GM19467 (cell line): ENCODE measurements at regions not wholly inside any gene's neighbourhood (a gene's known extent, or its start where the extent isn't known, plus 50 kb on each side); places are given as distances from the start of the nearest gene placed in this dataset.
A peak's percentile ranks its signal among the peaks of the same experiment; 100 is the strongest.

ENCODE experiments used
- ATAC-seq: cut with Tn5 transposase; IDR thresholded peaks from one replicate; pipeline ENCODE4 v1.9.1; 2021; ENCODE audit warnings: mild to moderate bottlenecking, moderate library complexity; ENCODE audit not compliant: unreplicated experiment

DNA sequence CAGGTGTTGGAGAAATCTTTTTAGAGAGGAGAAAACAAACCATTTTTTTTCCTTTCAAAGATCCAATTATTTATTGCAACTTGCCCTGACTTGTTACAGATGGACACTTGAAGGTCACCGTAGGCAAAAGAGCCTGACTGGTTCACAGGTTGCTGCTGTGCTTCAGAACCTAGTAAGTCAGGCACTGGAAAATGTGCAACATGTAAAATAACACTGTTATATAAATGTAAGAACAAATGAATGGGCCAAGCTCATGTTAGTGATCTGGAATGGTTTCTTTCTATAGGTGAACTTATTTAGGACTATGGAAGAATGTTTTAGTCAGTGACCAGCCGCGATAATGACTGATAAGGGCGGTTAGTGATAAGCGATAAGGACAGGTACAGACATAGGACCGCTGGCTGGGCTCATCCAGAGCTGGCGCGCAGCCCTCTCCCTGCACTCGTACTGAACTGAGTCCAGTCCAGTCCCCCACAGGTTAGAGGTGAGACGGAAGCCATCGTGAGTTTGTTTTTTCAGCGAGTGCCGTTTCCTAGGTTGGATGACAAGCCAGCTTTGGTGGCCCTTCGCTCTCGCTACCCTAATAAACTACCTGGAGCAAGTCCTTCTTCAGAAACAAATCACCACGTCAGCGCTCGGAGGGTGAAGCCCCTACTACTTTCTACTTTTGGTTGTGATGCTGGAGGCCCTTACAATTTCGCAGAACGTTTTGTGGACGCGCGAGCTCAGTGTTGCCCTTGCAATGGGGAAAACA lies 94.4 kb upstream of the PRDM1 start:
- peak; percentile 17 for ATAC-seq

DNA sequence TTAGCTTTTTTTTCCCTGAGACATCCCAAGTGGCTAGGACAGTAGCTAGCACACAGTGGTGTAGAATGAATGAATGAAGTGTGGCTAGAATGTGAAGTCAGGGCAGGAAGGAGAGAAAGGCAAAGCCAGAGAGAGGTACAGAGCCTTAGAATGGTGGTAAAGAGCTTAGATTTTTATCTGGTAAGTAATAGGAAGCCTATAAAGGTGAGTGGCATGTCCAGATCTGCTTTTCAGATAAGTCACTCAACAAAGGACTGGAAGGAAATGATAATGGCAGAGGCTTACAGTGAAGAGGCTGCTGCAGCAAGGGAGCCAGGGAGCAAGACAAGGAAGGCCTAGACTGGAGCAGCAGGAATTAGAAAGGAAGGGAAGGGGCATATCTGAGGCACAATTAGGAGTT lies 96.0 kb upstream of the PRDM1 start:
- ATAC-seq, result no peak

DNA sequence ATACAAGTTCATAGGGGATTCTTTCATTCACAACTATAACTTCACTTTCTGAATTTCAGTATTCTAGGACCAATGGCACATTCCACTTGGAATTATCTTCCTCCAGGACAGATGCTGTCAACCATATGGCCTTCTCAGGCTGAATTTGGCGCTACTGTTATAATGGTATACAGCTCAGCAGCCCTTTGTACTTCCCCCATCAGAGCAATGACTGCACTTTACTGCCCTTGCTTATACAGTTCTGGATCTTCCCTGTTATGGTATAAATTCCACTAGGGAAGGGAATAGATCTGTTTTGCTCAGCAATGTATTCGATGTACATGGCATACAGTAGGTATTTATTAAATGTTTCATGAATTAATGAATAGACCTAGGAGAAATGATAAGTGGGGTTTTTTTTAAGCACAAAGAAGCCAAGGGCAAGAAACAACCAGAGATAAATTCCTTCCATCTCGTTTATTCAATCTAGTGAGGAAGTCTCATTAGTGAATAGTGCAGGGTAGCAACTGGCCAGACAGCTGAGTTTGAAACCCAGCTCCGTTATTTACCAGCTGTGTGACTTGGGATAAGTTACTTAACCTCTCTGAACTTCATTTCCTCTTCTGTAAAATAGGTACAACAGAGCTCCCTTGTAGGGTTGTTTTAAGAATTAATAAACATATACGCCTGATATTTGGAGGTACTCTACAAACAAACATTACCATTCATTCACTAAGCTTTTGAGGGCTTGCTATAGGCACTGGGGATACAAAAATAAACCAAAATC lies 97.1 kb upstream of the PRDM1 start:
- no peak for ATAC-seq

DNA sequence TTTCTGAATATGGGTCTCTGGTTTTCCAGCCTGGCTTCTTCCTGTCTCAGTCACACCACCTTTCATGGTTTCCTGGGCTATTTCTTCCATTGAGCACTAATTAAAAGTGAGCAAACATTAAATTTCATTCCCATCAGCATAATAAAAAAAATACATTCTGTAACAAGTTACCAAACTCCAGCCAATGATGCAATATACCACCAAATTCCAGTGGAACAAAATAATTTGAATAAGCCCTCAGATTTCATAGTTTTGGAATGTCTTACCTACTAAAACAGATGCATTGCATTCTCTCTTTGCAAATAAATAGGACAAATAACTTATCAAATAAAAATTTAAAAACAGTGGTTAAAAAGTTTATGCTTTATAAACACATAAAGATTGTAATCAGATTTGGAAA lies 97.8 kb upstream of the PRDM1 start:
- ATAC-seq, result no peak

DNA sequence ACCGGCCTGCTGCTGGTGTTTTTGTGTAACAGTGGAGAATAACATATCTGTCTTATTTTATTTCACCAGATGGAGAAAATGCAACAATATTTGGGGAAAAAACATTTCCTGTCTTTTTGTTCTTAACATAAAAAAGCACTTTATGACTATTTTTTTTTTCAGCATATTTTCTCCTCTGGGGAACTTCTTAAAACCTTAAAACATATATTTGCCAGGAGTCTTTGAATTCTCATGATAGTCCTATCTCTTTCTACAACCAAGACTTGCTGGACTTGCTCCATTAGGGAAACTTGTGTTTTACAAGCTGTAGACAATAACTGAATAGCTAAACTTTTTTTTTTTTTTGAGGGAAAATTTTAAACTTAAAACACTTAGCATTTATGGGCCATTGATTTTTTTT lies 98.6 kb upstream of the PRDM1 start:
- no peak for ATAC-seq

DNA sequence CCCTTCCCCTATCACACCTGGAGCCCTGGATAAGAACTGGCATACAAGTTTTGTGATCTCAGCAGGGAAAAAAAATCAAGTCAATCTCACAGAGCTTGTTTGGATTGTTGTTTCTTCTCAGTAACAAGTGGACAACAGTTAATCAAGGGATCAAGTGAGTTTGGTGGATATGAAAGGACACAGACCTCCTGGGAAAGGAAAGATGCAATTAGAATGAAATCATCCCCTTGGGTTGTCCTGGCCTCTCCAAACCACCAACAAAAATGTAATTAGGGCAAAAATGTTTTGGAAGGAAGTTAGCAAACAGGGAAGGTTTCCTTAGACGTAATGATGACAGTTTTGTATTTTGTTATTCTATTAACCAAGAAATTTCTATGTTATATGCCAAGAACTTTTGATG lies 99.1 kb upstream of the PRDM1 start:
- ATAC-seq, result no peak

DNA sequence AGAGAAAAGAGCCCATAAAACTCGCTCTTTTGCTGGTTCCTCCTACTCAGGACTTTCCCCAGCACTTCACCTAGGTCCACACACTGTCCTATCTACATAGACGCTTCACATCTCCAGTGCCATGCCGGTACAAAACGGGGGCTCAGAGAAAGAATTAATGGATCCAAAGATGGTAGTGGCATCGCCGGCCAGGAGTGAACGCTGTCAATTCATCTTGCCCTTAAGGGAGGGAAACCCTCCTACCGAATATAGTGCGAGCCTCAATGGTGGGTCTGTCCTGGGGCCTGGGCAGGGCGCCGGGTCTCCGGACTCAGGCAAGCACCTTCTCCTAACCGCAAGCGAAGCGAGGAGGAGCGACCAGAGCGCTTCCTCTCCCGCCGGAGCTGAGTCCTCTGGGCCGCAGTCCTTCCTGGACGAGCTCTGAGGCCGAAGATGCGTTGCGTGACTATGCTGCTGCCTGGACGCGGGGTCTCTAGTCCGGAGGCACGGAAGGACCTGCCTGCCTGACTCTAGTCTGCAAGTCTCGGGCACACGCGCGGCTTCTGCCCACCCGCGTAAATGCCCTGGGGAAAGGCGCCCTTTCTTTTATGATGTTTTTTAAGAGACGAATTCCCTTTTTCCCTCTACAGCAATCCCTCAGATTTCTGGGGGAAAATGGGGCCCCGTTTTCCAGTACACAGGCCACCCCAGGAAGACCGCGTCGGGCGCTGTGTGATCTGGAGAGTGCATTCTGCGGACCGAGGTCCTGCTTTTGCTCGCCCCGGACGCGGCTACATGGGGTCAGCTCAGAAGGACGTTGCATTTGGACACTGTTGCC lies 100.1 kb upstream of the PRDM1 start:
- no peak for ATAC-seq

DNA sequence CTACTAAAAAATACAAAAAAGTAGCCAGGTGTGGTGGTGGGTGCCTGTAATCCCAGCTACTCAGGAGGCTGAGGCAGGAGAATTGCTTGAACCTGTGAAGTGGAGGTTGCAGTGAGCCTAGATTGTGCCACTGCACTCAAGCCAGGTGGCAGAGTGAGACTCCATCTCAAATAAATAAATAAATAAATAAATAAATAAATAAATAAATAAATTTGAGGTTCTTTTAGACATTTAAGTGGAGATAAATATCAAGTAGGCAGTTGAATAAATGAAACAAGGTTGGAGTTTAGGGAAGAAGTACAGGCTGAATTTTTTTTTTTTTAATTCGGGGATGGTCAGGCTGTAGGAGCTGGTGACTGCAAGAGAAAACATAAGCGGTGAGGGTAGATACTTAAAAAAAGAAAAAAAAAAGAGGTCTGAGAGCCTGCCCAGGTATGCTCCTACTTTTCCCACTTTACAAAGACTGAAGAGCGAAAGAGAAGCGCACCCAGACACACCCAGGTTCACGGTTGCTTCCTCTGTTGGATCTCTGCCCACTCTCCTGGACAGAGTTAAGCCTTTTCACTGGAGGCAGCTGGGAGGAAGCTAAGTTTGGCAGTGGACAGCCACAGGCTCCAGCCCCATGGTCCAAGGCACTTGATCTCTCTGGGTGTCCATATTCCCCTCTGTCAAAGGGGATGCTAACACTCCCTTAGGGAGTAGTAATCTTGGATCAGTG lies 100.9 kb upstream of the PRDM1 start:
- no peak for ATAC-seq

DNA sequence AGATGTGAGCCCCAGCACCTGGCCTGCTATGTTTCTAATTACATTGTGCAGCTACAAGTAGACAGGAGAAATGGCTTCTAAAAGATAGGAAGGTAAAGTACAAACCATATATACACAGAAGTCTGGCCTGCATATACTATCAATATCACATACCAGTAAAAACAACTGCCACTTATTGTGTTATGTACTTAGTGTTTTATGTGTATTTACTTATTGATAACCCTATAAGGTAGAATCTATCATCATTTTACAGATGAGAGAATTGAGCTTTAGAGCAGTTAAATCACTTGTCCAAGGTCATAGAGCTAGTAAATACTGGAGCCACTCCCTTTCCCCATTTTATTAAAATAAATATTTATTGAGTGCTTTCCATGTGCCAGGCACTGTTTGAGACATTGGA lies 102.4 kb upstream of the PRDM1 start:
- ATAC-seq, result no peak

DNA sequence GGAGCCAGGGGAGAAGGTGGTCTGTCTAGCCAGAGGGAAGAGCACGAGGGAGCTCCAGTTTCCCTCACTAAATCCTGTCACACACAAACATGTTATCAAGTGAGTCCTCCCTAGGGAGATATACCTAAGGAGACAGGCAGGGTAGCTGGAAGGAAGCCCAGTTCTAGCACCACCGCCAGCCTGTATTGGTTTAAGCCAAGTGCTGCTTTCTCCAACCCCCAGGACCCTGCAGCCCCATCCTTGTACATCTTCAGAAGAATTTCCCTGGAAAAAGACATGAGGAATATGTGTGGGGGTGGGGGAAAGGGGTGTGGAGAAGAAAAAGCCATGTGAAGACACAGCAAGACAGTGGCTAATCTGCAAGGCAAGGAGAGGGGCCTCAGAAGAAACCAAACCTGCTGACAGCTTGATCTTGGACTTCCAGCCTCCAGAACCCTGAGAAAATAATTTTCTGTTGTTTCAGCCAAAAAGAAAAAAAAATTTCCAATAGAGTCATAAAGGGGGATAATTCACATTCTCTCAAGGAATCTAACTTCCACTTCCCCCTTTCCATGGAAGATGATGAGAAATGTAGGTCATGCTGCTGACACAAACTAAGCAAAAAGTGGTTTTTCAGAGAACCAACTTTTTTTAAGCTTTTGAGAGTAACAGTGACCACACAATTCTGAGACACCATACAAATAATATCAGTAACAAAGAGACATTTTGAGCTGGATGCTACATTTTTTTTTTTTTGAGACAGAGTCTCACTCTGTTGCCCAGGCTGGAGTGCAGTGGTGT lies 103.2 kb upstream of the PRDM1 start:
- no peak for ATAC-seq

DNA sequence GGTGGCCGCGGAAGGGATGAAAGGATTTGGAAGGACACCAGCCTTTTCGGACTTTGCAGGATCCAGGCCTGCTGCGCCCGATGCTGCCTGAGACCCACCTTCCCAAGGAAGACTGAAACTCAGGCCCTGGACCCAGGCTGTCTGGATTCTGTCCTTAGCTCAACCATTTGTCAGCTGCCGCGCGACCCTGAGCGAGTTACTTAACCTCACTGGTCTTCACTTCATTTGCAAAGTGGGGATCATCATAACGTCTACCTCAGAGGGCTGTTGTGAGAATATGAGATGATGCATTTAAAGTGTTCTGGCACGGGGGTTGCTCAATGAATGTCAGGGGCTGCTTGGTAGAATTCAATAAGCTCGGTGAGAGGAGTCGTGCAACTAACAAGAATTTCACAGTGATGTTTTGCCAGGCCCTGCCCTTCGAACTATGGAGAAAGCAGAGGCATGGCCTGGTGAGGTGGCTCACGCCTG lies 104.2 kb upstream of the PRDM1 start:
- ATAC-seq, result no peak

DNA sequence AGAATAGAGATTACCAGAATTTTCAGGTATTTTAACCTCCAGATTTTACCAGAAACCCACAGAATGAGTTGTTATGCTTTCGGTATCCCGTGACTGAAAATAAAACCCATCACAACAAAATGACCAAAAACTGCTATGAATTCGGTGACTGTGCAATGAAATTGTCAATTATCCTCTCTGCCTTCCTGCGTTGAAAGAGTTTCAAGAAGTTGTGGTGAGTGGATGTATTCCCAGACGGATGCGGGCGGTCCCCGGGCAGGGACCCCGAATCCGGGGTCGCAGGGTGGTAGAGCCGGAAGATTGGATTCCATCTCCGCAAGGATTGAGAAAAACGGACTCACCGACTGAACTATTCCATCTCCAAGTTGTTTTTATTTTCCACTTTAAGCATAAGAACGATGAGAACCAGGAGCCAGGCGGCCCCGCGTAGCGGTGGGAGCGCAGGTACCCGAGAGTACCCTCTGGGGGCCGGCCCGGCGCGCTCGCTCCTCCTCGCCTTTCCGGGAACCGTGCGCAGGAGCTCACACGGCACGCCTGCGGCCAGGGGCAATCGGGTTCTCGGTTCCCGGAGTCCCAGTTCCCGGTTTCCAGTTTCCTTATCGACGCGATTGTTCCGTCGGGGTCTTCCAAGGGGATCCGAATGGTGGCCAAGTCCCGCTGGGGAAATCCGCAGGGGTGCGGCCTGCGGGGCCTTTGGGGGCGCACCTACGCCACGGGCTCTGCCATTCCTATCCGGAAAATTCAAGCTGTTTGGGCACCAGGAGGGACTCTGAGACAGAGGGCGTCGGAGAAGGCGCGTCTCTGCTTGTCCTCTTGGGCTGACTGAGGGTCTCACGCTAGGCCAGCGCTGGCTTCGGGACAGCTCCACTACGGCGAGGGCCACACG lies 104.9 kb upstream of the PRDM1 start:
- no peak for ATAC-seq

DNA sequence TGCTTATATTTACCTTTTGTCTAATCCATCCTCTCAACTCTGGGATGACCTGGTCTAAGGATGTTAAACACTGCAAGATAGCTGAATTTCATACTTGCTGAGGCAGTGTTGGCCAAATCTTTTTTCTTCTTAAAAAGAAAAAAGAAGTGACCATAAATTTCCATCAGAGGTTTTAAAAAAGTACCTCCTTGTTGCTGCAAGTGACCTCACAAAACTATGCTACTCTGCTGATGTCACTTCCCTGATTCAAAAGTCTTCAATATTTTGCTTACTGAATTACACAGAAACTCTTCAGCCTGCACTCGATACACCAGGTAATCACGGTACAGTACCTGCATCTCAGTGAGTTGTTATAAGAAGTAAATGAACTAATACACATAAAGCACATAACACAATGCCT lies 107.2 kb upstream of the PRDM1 start:
- no peak for ATAC-seq

DNA sequence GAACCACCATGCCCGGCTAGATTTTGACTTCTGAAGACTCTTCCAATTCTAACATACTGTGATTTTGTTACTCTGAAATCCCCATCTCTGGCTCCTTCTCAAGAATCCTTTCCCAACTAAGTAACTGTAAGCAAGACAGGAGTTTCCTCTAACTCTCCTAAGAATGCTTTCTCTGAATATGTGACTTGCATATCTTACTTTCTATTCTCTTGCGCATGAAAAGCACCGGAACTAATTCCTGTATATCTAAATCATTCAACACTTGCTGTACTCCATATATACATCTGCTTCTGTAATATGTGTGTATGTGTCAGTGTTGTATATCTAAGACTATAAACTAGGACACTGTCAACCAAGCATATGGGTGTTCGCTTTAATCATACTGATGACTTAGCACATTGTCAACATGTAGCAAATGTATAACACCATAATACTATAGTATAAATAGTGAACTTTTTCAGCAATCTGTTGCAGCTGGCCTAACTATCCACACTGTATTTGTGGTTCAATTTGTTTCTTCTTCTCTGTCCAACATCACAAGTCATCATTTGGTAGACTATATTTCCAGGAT lies 108.1 kb upstream of the PRDM1 start:
- ATAC-seq, result no peak

DNA sequence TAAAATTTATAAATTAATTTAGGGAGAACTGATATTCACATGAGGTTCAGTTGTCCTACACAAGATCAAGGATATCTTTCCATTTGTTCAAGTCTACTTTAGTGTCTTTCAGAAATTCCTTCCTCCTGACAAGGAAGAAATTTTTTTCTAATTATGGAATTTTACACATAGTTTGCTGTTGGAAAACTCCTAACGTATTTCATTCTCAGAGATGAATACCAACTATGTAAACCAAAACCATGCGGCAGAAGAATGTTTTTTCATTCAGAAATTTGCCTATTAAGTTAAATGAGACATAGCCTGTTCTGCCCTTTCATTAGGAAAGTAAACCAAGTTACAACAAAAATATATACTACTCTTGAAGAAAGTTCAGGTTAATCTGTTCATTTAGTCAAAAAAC lies 111.2 kb upstream of the PRDM1 start:
- no peak for ATAC-seq

DNA sequence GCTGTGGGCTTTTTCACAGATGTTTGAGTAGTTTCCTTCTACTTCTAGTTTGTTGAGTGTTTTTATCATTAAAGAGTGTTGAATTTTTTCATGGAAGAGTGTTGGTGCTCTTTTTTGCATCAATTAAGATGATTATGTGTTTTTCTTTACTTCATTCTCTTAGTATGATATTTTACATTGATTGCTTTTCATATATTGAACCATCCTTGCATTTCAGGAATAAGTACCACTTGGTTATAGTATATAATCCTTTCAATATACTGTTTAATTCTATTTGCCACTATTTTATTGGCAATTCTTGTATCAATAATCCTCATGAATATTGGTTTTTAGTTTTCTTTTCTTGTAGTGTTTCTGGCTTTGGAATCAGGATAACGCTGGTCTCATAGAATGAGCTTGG lies 113.7 kb upstream of the PRDM1 start:
- ATAC-seq, result no peak

DNA sequence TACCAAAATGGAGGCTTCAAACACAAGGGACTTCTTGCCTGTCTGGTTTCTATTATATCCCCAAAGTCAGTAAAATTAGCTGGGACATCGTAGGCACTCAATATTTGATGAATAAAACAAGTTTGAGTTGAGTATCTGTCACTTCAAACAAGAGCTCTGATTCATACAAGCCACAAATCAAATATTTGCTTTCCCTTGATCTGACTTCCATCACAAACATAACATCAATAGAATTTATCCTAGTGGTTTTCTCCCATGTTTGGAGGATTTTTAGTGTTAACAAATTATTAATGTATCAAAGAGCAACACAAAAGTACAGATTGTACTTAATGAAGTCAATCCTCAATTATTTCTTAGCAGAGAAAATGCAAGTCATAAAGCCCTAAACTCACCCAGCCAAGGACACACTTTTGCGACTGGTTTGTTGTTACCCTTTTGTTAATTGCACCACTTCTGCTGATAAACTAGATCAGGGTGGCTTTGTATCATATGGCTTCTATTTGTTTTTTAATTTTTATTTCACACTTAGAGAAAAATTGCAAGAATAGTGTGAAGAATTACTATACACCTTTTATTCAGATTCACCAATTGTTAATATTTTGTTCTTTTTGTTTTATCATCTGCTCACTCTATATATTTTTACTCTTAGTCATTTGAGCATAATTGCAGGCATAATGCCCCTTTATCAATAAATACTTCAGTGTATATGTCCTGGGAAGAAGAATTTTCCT lies 117.4 kb upstream of the PRDM1 start:
- ATAC-seq, result no peak

DNA sequence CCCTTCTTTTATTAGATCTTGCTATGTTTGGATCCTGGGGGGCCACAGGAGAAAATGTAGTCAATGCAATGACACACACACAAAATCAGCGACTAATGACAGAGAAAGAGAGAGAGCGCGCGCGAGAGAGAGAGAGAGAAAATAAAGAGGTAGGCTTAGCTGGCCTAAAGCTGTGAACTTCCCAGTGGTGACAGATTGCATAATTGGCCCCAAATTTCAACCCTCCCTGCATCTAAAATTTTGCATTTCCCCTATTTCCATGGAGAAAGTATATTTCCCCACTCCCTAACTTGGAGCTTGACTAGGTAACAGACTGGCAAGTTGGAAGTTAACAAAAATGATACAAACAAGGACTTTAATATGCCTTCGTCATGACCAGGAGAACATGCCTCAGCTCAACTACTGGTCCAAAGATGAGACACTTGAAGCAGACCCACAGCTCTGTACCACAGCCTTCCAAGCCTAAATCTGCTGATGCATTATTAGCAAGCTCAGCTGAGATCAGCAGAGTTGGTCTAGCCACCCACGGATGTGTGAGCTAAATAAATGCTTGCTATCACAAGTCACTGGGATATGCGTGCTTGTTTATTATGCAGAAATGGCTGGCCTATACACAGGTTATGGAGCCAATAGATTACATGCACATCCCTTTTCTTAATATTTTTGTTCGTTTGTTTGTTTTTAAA lies 118.1 kb upstream of the PRDM1 start:
- ATAC-seq, result no peak
